GM12878 (cell line): ENCODE measurements at regions not wholly inside any gene's neighbourhood (a gene's known extent, or its start where the extent isn't known, plus 50 kb on each side); places are given as distances from the start of the nearest gene placed in this dataset.

Experiments used
- ATAC-seq: fragments of 200-7000 bp; cut with Tn5 transposase; 3 replicates; pipeline ENCODE4 v1.9.1; 2020; ENCODE audit warnings: mild to moderate bottlenecking, moderate library complexity
- BruUV-seq: library from RNA; stranded (reverse); fragments of 400-500 nt; replicated peaks from 2 replicates; lab custom pipeline; 2021; lab: Mats Ljungman, UMichigan
- CTCF ChIA-PET: fragments of 300-600 bp; sonication (Branson Sonifier 250); formaldehyde crosslinking; extraction: SDS; loops from one replicate; lab custom pipeline; 2021; ENCODE audit warnings: inconsistent platforms; lab: Yijun Ruan, JAX
- POLR2A ChIA-PET: fragments of 350-600 bp; formaldehyde crosslinking; extraction: SDS; loops from one replicate; lab custom pipeline; 2021; ENCODE audit warnings: inconsistent platforms; lab: Charles Lee
- RAD21 ChIA-PET: fragments of 300-600 bp; sonication (Branson Sonifier 250); formaldehyde crosslinking; loops from one replicate; lab custom pipeline; 2023; ENCODE audit warnings: antibody characterized with exemption; ENCODE audit not compliant: unreplicated experiment; lab: Charles Lee
- SMC1A ChIA-PET: fragments of 300-600 bp; sonication (Branson Sonifier 250); formaldehyde crosslinking; loops from one replicate; lab custom pipeline; 2023; ENCODE audit not compliant: unreplicated experiment, uncharacterized antibody; lab: Charles Lee
- DNase-seq: peaks from one replicate; pipeline ENCODE4 v3.0.0-alpha.2; 2011; ENCODE audit warnings: low read depth, low spot score
- FAIRE-seq: peaks from 3 replicates; lab custom pipeline; 2011; peaks lifted over from hg19 to GRCh38; lab: Jason Lieb, UNC
- H2AFZ ChIP-seq: 2 replicates; pipeline ENCODE4 v1.6.0; 2011; ENCODE audit warnings: low read depth, low read length, control low read depth; ENCODE audit not compliant: control insufficient read depth
- H3K27ac ChIP-seq: 2 replicates; pipeline ENCODE4 v1.5.1; 2011; ENCODE audit warnings: control low read depth; ENCODE audit not compliant: control insufficient read depth, insufficient read depth
- H3K27me3 ChIP-seq, 2 experiments: replicated peaks in 1 of 2; 2 replicates each; pipeline versions ENCODE4 v1.6.0 to v1.6.1; 2011; ENCODE audit warnings: low read length in 1 of 2; ENCODE audit not compliant: control insufficient read depth in 2 of 2, insufficient read depth in 2 of 2
- H3K36me3 ChIP-seq, 2 experiments: 2 replicates each; pipeline ENCODE4 v1.5.1; 2011; ENCODE audit warnings: low read length in 1 of 2; ENCODE audit not compliant: control insufficient read depth in 2 of 2, insufficient read depth in 2 of 2
- H3K4me1 ChIP-seq: 2 replicates; pipeline ENCODE4 v1.6.1; 2011; ENCODE audit warnings: mild to moderate bottlenecking, low read length, moderate library complexity, mixed read lengths; ENCODE audit not compliant: control insufficient read depth, insufficient read depth
- H3K4me2 ChIP-seq: 2 replicates; pipeline ENCODE4 v1.6.0; 2011; ENCODE audit warnings: control low read depth; ENCODE audit not compliant: control insufficient read depth, insufficient read depth
- H3K4me3 ChIP-seq: fragments of 200-600 bp; sonication (generic); 2 replicates; pipeline ENCODE4 v1.5.1; 2016
- H3K79me2 ChIP-seq: 2 replicates; pipeline ENCODE4 v1.6.0; 2011; ENCODE audit warnings: low read length; ENCODE audit not compliant: control insufficient read depth, insufficient read depth
- H3K9ac ChIP-seq: 2 replicates; pipeline ENCODE4 v1.8.0; 2011; ENCODE audit warnings: low read length, control low read depth, mixed read lengths; ENCODE audit not compliant: control insufficient read depth, insufficient read depth
- H3K9me3 ChIP-seq: replicated peaks from 3 replicates; pipeline ENCODE4 v1.5.1; 2011; ENCODE audit warnings: mild to moderate bottlenecking, low read length; ENCODE audit not compliant: control insufficient read depth, insufficient read depth
- H4K20me1 ChIP-seq: 2 replicates; pipeline ENCODE4 v1.6.0; 2011; ENCODE audit not compliant: control insufficient read depth, insufficient read depth
- ASH2L ChIP-seq: fragments of 300-600, 200-600 bp; sonication (generic); IDR thresholded peaks from 2 replicates; pipeline ENCODE4 v1.6.1; 2017; ENCODE audit warnings: low read depth, mild to moderate bottlenecking, borderline replicate concordance
- ATF2 ChIP-seq: IDR thresholded peaks from 2 replicates; pipeline ENCODE4 v1.6.1; 2012; ENCODE audit warnings: low read length, inconsistent platforms
- BHLHE40 ChIP-seq, 2 experiments: fragments of 450-650 bp in 1 of 2; IDR thresholded peaks; 2 replicates each; pipeline ENCODE4 v1.6.1; 2011 to 2017; ENCODE audit warnings: low read depth in 2 of 2, borderline replicate concordance in 1 of 2, improper control_type of control experiment in 1 of 2, low read length in 1 of 2, mild to moderate bottlenecking in 1 of 2
- CREB1 ChIP-seq: IDR thresholded peaks from 2 replicates; pipeline ENCODE4 v1.6.1; 2012; ENCODE audit warnings: low read depth, mild to moderate bottlenecking, inconsistent platforms
- E4F1 ChIP-seq: fragments of 450-650 bp; IDR thresholded peaks from 2 replicates; pipeline ENCODE4 v1.6.1; 2018; ENCODE audit warnings: borderline replicate concordance, mild to moderate bottlenecking; ENCODE audit not compliant: partially characterized antibody
- EGR1 ChIP-seq, 2 experiments: IDR thresholded peaks; 1 replicate in 1 of 2; 2 replicates in 1 of 2; pipeline ENCODE4 v1.6.1; 2011 to 2012; ENCODE audit warnings: low read depth in 2 of 2, low read length in 2 of 2, borderline replicate concordance in 1 of 2, mild to moderate bottlenecking in 1 of 2, moderate library complexity in 1 of 2
- EP300 ChIP-seq, 2 experiments: fragments of 150-350 bp in 1 of 2; IDR thresholded peaks; 2 replicates each; pipeline ENCODE4 v1.6.1; 2011 to 2012; ENCODE audit warnings: low read depth in 2 of 2, low read length in 2 of 2, borderline replicate concordance in 1 of 2, improper control_type of control experiment in 1 of 2, inconsistent platforms in 1 of 2; ENCODE audit not compliant: control insufficient read depth in 1 of 2
- GABPA ChIP-seq: IDR thresholded peaks from 2 replicates; pipeline ENCODE4 v1.6.1; 2014; ENCODE audit warnings: antibody characterized with exemption, low read depth, mild to moderate bottlenecking, inconsistent platforms
- IKZF1 ChIP-seq: fragments of 450-650 bp; conservative IDR thresholded peaks from 2 replicates; pipeline ENCODE4 v1.6.1; 2017; ENCODE audit warnings: antibody characterized with exemption, mild to moderate bottlenecking
- LARP7 ChIP-seq: fragments of 450-650 bp; IDR thresholded peaks from 2 replicates; pipeline ENCODE4 v1.6.1; 2017; ENCODE audit warnings: mild to moderate bottlenecking
- MLLT1 ChIP-seq: fragments of 450-650 bp; IDR thresholded peaks from 2 replicates; pipeline ENCODE4 v1.6.1; 2016; ENCODE audit warnings: mild to moderate bottlenecking
- MTA3 ChIP-seq: IDR thresholded peaks from 2 replicates; pipeline ENCODE4 v1.6.1; 2012; ENCODE audit warnings: low read length, inconsistent platforms, borderline replicate concordance
- PKNOX1 ChIP-seq: fragments of 450-650 bp; IDR thresholded peaks from 2 replicates; pipeline ENCODE4 v1.6.1; 2016; ENCODE audit warnings: mild to moderate bottlenecking
- SRF ChIP-seq, 2 experiments: IDR thresholded peaks; 2 replicates each; pipeline ENCODE4 v1.6.1; 2011; ENCODE audit warnings: low read depth in 2 of 2, low read length in 2 of 2, mild to moderate bottlenecking in 1 of 2, moderate library complexity in 1 of 2
- TCF3 ChIP-seq: IDR thresholded peaks from 2 replicates; pipeline ENCODE4 v1.6.1; 2012; ENCODE audit warnings: low read depth, mild to moderate bottlenecking, low read length, borderline replicate concordance; ENCODE audit not compliant: insufficient read depth
- WRNIP1 ChIP-seq: IDR thresholded peaks from 2 replicates; pipeline ENCODE4 v1.6.1; 2011; ENCODE audit warnings: low read depth, low read length, improper control_type of control experiment, borderline replicate concordance
- ZNF384 ChIP-seq: IDR thresholded peaks from 2 replicates; pipeline ENCODE4 v1.6.1; 2012; ENCODE audit warnings: low read depth, mild to moderate bottlenecking, low read length, improper control_type of control experiment, borderline replicate concordance
- WGBS: methylation state at CpG from one replicate; pipeline ENCODE4 v1.1.6; 2016; ENCODE audit warnings: low lambda C conversion rate; ENCODE audit not compliant: insufficient replicate concordance, insufficient coverage; ENCODE audit errors: missing lambda C conversion rate; 5-methylcytosine and 5-hydroxymethylcytosine counted together
- in situ Hi-C: fragments of 300-500 bp; cut with MboI; formaldehyde crosslinking; loops from 9 replicates; pipeline ENCODE4 v1.14.3; 2018; ENCODE audit warnings: mixed read lengths
- intact Hi-C: fragments of 100-400 bp; cut with micrococcal nuclease; formaldehyde crosslinking; loops from one replicate; pipeline ENCODE4 v1.14.2; 2022; ENCODE audit not compliant: unreplicated experiment

- TF ChIP-seq IKZF1, result no peak
- TF ChIP-seq WRNIP1, result no peak
Measured at GRCh38 chr13:111470933-111471332, 150.5 kb downstream of the TEX29 start (continued).

GRCh38 chr13:111472083-111472482, 151.6 kb downstream of the TEX29 start:
- no peaks in the 10 kb centered on the region for H4K20me1 ChIP-seq
- WGBS, result 11% methylated on average over 10 of the region's 10 CpGs
- no peak overlapping the region for H3K4me2 ChIP-seq
- no peaks in the 10 kb centered on the region for H3K9me3 ChIP-seq
- no TSS peak for BruUV-seq
- ATAC-seq (no peak), DNase-seq (no peak), FAIRE-seq (no peak)
- ChIA-PET SMC1A (no interaction called here), RAD21 (no interaction called here), CTCF (interaction anchor here (2.8 kb wide), 1 partner anchor 971 kb away, joined by 14 read pairs; no protein-coding TSS in a partner anchor), POLR2A (no interaction called here)
- no peak overlapping the region for H2AFZ ChIP-seq
- intact Hi-C loops (no loop called here), in situ Hi-C loops (loop anchor here (5.0 to 25.0 kb wide), 3 partner anchors 970 to 1390 kb away; no protein-coding TSS in a partner anchor)
- H3K4me3 ChIP-seq, result no peak overlapping the region
- no peaks in the 10 kb centered on the region for H3K79me2 ChIP-seq
- H3K36me3 ChIP-seq, result no peaks in the 10 kb centered on the region
- no peaks in the 10 kb centered on the region for H3K27me3 ChIP-seq
- H3K4me1 ChIP-seq, result no peaks in the 10 kb centered on the region
- no peak overlapping the region for H3K9ac ChIP-seq
- no peak overlapping the region for H3K27ac ChIP-seq
- TF ChIP-seq E4F1, result no peak
- TF ChIP-seq ASH2L, result no peak
- no peak for TF ChIP-seq EGR1 (IDR thresholded peaks at IDR 0.05; ENCODE audit: borderline replicate concordance in 1 of 2, low read depth in 2 of 2, low read length in 2 of 2)
- no peak for TF ChIP-seq LARP7
- no peak for TF ChIP-seq BHLHE40 (IDR thresholded peaks at IDR 0.05; ENCODE audit: borderline replicate concordance in 1 of 2, low read depth in 2 of 2, low read length in 1 of 2)
- TF ChIP-seq TCF3, result no peak
- TF ChIP-seq CREB1, result no peak
- no peak for TF ChIP-seq EP300 (IDR thresholded peaks at IDR 0.05; ENCODE audit: borderline replicate concordance in 1 of 2, control insufficient read depth in 1 of 2, low read depth in 2 of 2, low read length in 2 of 2)
- TF ChIP-seq MTA3, result no peak
- no peak for TF ChIP-seq ATF2
- TF ChIP-seq ZNF384, result no peak
- no peak for TF ChIP-seq MLLT1
- no peak for TF ChIP-seq SRF (IDR thresholded peaks at IDR 0.05; ENCODE audit: low read depth in 2 of 2, low read length in 2 of 2)
- no peak for TF ChIP-seq PKNOX1
- TF ChIP-seq GABPA, result no peak
